ENCODE measurements at regions not wholly inside any gene's neighbourhood (a gene's known extent, or its start where the extent isn't known, plus 50 kb on each side); places are given as distances from the start of the nearest gene placed in this dataset.

GRCh38 chr13:87302931-87303330, 368.2 kb upstream of the SLITRK5 start:
- Histone ChIP-seq H3K27ac (no peak overlapping the region), H3K27me3 (ENCODE audit: control insufficient read depth, insufficient read depth, low read length) (no peaks in the 10 kb centered on the region), H3K9ac (no peak overlapping the region), H2AFZ (no peak overlapping the region), H3K9me3 (ENCODE audit: control insufficient read depth, low read length) (no peaks in the 10 kb centered on the region), H3K4me3 (ENCODE audit: low read depth, low read length) (no peak overlapping the region), H3K36me3 (ENCODE audit: control insufficient read depth, insufficient read depth, low read length) (no peaks in the 10 kb centered on the region), H3K4me2 (ENCODE audit: low read length) (no peak overlapping the region), H3K79me2 (no peaks in the 10 kb centered on the region), H3K4me1 (no peaks in the 10 kb centered on the region)
- TF ChIP-seq, protein P1, sequence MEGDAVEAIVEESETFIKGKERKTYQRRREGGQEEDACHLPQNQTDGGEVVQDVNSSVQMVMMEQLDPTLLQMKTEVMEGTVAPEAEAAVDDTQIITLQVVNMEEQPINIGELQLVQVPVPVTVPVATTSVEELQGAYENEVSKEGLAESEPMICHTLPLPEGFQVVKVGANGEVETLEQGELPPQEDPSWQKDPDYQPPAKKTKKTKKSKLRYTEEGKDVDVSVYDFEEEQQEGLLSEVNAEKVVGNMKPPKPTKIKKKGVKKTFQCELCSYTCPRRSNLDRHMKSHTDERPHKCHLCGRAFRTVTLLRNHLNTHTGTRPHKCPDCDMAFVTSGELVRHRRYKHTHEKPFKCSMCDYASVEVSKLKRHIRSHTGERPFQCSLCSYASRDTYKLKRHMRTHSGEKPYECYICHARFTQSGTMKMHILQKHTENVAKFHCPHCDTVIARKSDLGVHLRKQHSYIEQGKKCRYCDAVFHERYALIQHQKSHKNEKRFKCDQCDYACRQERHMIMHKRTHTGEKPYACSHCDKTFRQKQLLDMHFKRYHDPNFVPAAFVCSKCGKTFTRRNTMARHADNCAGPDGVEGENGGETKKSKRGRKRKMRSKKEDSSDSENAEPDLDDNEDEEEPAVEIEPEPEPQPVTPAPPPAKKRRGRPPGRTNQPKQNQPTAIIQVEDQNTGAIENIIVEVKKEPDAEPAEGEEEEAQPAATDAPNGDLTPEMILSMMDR (IDR thresholded peaks at IDR 0.05): no peak

- Histone ChIP-seq H3K4me2 (ENCODE audit: low read length) (no peak overlapping the region), H3K79me2 (no peaks in the 10 kb centered on the region), H3K27me3 (ENCODE audit: control insufficient read depth, insufficient read depth, low read length) (no peaks in the 10 kb centered on the region), H3K36me3 (ENCODE audit: control insufficient read depth, insufficient read depth, low read length) (no peaks in the 10 kb centered on the region), H3K4me1 (no peaks in the 10 kb centered on the region), H3K9me3 (ENCODE audit: control insufficient read depth, low read length) (no peaks in the 10 kb centered on the region), H2AFZ (no peak overlapping the region), H3K9ac (no peak overlapping the region), H3K4me3 (ENCODE audit: low read depth, low read length) (no peak overlapping the region), H3K27ac (no peak overlapping the region)
- TF ChIP-seq, protein P1 (IDR thresholded peaks at IDR 0.05): no peak
These were observed 360.0 kb upstream of the SLITRK5 start for GRCh38 chr13:87311165-87311564.

- H3K4me3 ChIP-seq (ENCODE audit: low read depth, low read length): no peak overlapping the region
These were observed 356.3 kb upstream of the SLITRK5 start for GRCh38 chr13:87314822-87315221.

DNA sequence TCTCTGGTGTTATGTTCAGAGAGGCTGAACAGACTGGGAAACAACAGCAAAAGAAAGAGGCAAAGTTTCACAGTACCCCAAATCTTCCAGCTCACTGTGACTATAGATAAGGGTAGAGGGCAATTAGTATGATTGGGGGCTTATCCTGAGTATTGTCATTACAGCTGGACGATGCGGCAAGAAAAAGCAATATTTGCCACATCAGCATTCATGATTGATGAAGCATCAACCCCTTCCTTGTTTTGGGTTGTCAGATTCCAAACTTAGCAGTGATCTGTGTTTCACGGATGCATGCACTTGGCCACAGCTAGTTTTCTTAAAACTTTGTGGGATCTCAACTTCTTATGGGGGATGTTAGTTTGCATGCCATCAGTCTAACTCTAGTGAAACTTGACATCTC, 348.8 kb upstream of the SLITRK5 start:
- Histone ChIP-seq H3K4me1 (no peaks in the 10 kb centered on the region), H3K4me3 (ENCODE audit: low read depth, low read length) (no peak overlapping the region), H3K79me2 (no peaks in the 10 kb centered on the region), H3K9ac (no peak overlapping the region), H3K27ac (no peak overlapping the region), H3K27me3 (ENCODE audit: control insufficient read depth, insufficient read depth, low read length) (no peaks in the 10 kb centered on the region), H3K36me3 (ENCODE audit: control insufficient read depth, insufficient read depth, low read length) (no peaks in the 10 kb centered on the region), H2AFZ (no peak overlapping the region), H3K4me2 (ENCODE audit: low read length) (no peak overlapping the region), H3K9me3 (ENCODE audit: control insufficient read depth, low read length) (no peaks in the 10 kb centered on the region)
- TF ChIP-seq, protein P1 (IDR thresholded peaks at IDR 0.05): no peak

More at GRCh38 chr13:87314822-87315221, 356.3 kb upstream of the SLITRK5 start:
- Histone ChIP-seq H2AFZ (no peak overlapping the region), H3K4me1 (no peaks in the 10 kb centered on the region), H3K27me3 (ENCODE audit: control insufficient read depth, insufficient read depth, low read length) (no peaks in the 10 kb centered on the region), H3K36me3 (ENCODE audit: control insufficient read depth, insufficient read depth, low read length) (no peaks in the 10 kb centered on the region), H3K27ac (no peak overlapping the region), H3K9ac (no peak overlapping the region), H3K79me2 (no peaks in the 10 kb centered on the region), H3K9me3 (ENCODE audit: control insufficient read depth, low read length) (no peaks in the 10 kb centered on the region), H3K4me2 (ENCODE audit: low read length) (no peak overlapping the region)
- TF ChIP-seq, protein P1 (IDR thresholded peaks at IDR 0.05): no peak

GRCh38 chr13:87324558-87324957, 346.6 kb upstream of the SLITRK5 start:
- Histone ChIP-seq H3K9ac (no peak overlapping the region), H3K4me2 (ENCODE audit: low read length) (no peak overlapping the region), H3K4me1 (no peaks in the 10 kb centered on the region), H3K4me3 (ENCODE audit: low read depth, low read length) (no peak overlapping the region), H2AFZ (no peak overlapping the region), H3K79me2 (no peaks in the 10 kb centered on the region), H3K27me3 (ENCODE audit: control insufficient read depth, insufficient read depth, low read length) (no peaks in the 10 kb centered on the region), H3K36me3 (ENCODE audit: control insufficient read depth, insufficient read depth, low read length) (no peaks in the 10 kb centered on the region), H3K27ac (no peak overlapping the region), H3K9me3 (ENCODE audit: control insufficient read depth, low read length) (no peaks in the 10 kb centered on the region)
- TF ChIP-seq, protein P1 (IDR thresholded peaks at IDR 0.05): no peak

All from parathyroid adenoma (tissue), 2 donors.